Thyroid gland (tissue), 4 donors: ENCODE measurements at regions not wholly inside any gene's neighbourhood (a gene's known extent, or its start where the extent isn't known, plus 50 kb on each side); places are given as distances from the start of the nearest gene placed in this dataset.

ENCODE experiments used
- POLR2A ChIP-seq, 2 donors: fragments of 450-650 bp; IDR thresholded peaks; one replicate each; pipeline ENCODE4 v1.6.1; 2017; ENCODE audit warnings: antibody characterized with exemption in 2 of 2, mild to moderate bottlenecking in 2 of 2, moderate library complexity in 1 of 2
- TF ChIP-seq, protein P1 (sequence below), 6 experiments: fragments of 200-600 bp in 3 of 6; fragments of 450-650 bp in 3 of 6; sonication (generic) in 3 of 6; IDR thresholded peaks; one replicate each; pipeline ENCODE4 v1.5.1; 2016 to 2019; ENCODE audit warnings: antibody characterized with exemption in 6 of 6, mild to moderate bottlenecking in 2 of 6, inconsistent platforms in 1 of 6, moderate library complexity in 1 of 6

GRCh38 chr16:10265770-10266615 lies 83.8 kb upstream of the GRIN2A start:
- TF ChIP-seq, protein P1, sequence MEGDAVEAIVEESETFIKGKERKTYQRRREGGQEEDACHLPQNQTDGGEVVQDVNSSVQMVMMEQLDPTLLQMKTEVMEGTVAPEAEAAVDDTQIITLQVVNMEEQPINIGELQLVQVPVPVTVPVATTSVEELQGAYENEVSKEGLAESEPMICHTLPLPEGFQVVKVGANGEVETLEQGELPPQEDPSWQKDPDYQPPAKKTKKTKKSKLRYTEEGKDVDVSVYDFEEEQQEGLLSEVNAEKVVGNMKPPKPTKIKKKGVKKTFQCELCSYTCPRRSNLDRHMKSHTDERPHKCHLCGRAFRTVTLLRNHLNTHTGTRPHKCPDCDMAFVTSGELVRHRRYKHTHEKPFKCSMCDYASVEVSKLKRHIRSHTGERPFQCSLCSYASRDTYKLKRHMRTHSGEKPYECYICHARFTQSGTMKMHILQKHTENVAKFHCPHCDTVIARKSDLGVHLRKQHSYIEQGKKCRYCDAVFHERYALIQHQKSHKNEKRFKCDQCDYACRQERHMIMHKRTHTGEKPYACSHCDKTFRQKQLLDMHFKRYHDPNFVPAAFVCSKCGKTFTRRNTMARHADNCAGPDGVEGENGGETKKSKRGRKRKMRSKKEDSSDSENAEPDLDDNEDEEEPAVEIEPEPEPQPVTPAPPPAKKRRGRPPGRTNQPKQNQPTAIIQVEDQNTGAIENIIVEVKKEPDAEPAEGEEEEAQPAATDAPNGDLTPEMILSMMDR (IDR thresholded peaks at IDR 0.05): no peak
- TF ChIP-seq POLR2A (IDR thresholded peaks at IDR 0.05): no peak
